AG04449 (cell line): ENCODE measurements at regions not wholly inside any gene's neighbourhood (a gene's known extent, or its start where the extent isn't known, plus 50 kb on each side); places are given as distances from the start of the nearest gene placed in this dataset.
"Not testable (repeated sequence)": the region's sequence is repeated elsewhere in the genome, so short reads cannot be mapped to it uniquely, and the experiment has no call there.

Experiments
- CTCF ChIA-PET: fragments of 350-600 bp; formaldehyde crosslinking; extraction: SDS; loops from one replicate; lab custom pipeline; 2021; ENCODE audit warnings: antibody characterized with exemption; lab: Yijun Ruan, JAX
- POLR2A ChIA-PET: fragments of 400-600, 350-600 bp; formaldehyde crosslinking; extraction: SDS; loops from one replicate; lab custom pipeline; 2020; ENCODE audit warnings: antibody characterized with exemption, inconsistent platforms; lab: Yijun Ruan, JAX
- DNase-seq: peaks from one replicate; pipeline ENCODE4 v3.0.0-alpha.2; 2010; ENCODE audit warnings: low read depth, low spot score
- H3K4me3 ChIP-seq: 2 replicates; pipeline ENCODE4 v1.5.1; 2011; ENCODE audit warnings: low read depth, mild to moderate bottlenecking, control low read depth, low read length
- TF ChIP-seq, protein P1 (sequence below): IDR thresholded peaks from one replicate; pipeline ENCODE4 v1.5.1; 2011; ENCODE audit warnings: mild to moderate bottlenecking, moderate library complexity, low read length, control low read depth, inconsistent platforms; ENCODE audit not compliant: insufficient read depth; ENCODE audit errors: missing control alignments

GRCh38 chrX:7606039-7606652, 236.8 kb upstream of the VCX start:
- H3K4me3 ChIP-seq: no peak overlapping the region
- TF ChIP-seq, protein P1, sequence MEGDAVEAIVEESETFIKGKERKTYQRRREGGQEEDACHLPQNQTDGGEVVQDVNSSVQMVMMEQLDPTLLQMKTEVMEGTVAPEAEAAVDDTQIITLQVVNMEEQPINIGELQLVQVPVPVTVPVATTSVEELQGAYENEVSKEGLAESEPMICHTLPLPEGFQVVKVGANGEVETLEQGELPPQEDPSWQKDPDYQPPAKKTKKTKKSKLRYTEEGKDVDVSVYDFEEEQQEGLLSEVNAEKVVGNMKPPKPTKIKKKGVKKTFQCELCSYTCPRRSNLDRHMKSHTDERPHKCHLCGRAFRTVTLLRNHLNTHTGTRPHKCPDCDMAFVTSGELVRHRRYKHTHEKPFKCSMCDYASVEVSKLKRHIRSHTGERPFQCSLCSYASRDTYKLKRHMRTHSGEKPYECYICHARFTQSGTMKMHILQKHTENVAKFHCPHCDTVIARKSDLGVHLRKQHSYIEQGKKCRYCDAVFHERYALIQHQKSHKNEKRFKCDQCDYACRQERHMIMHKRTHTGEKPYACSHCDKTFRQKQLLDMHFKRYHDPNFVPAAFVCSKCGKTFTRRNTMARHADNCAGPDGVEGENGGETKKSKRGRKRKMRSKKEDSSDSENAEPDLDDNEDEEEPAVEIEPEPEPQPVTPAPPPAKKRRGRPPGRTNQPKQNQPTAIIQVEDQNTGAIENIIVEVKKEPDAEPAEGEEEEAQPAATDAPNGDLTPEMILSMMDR: no peak
- POLR2A ChIA-PET: no interaction called here
- no peak for DNase-seq
- CTCF ChIA-PET: no interaction called here

DNA sequence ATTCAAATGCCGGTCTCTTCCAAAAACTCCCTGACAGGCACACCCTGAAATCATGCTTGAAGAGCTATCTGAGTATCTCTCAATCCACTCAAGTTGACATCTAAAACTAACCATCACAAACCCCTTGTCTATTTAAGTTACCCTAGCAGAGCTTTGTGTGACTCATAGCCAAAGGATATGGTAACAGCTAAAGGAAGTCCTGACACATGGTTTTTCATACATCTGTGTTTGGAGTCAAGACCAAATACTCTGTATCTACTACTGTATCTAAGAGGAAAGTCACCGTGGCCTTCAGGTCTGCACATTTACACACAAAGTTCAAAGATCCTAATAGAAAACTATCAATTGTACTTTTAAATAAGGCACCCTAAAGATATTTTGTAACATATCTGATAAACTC, 239.6 kb upstream of the VCX start:
- TF ChIP-seq, protein P1: no peak
- no peak overlapping the region for H3K4me3 ChIP-seq
- ChIA-PET POLR2A (no interaction called here), CTCF (no interaction called here)
- DNase-seq: no peak

DNA sequence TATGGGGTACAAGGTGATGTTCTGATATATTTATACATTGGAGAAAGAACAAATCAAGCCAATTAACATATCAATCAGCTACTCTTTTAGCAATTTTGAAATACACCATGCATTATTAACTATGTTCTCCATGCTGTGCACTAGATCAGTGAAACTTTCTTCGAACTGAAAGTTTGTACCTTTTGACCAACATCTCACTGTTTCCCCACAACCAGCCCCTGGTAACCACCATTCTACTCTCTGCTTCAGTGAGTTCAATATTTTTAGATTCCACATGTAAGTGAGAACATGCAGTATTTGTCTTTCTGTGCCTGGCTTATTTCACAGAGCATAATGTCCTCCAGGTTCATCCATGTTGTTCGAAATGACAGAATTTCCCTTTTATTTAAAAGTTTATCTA, 246.1 kb upstream of the VCX start:
- H3K4me3 ChIP-seq: no peak overlapping the region
- TF ChIP-seq, protein P1: no peak
- CTCF ChIA-PET: no interaction called here
- POLR2A ChIA-PET: no interaction called here
- no peak for DNase-seq

DNA sequence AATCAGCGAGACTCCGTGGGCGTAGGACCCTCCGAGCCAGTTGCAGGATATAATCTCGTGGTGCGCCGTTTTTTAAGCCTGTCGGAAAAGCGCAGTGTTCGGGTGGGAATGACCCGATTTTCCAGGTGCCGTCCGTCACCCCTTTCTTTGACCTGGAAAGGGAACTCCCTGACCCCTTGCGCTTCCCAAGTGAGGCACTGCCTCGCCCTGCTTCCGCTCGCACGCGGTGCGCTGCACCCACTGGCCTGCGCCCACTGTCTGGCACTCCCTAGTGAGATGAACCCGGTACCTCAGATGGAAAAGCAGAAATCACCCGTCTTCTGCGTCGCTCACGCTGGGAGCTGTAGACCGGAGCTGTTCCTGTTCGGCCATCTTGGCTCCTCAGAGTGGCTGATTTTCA, 249.6 kb upstream of the VCX start:
- CTCF ChIA-PET, POLR2A ChIA-PET, DNase-seq, H3K4me3 ChIP-seq: not testable (repeated sequence)

GRCh38 chrX:7586126-7586525, 256.8 kb upstream of the VCX start:
- TF ChIP-seq, protein P1: peak; percentile 33
- DNase-seq: peak; percentile 0
- H3K4me3 ChIP-seq: no peak overlapping the region
- ChIA-PET CTCF (no interaction called here), POLR2A (no interaction called here)

GRCh38 chrX:7582191-7582590, 260.8 kb upstream of the VCX start:
- TF ChIP-seq, protein P1: no peak
- no peak overlapping the region for H3K4me3 ChIP-seq
- POLR2A ChIA-PET: no interaction called here
- DNase-seq: no peak
- CTCF ChIA-PET: no interaction called here

- H3K4me3 ChIP-seq: no peak overlapping the region
- CTCF ChIA-PET: no interaction called here
- no peak for DNase-seq
- TF ChIP-seq, protein P1: no peak
- POLR2A ChIA-PET: no interaction called here
These were observed 262.8 kb upstream of the VCX start for GRCh38 chrX:7580127-7580526.
